ENCODE measurements at regions not wholly inside any gene's neighbourhood (a gene's known extent, or its start where the extent isn't known, plus 50 kb on each side); places are given as distances from the start of the nearest gene placed in this dataset.
"Not testable (repeated sequence)": the region's sequence is repeated elsewhere in the genome, so short reads cannot be mapped to it uniquely, and the experiment has no call there.

- not testable (repeated sequence) for H3K36me3 Mint-ChIP-seq (ENCODE audit: low read depth); DNase-seq; H3K4me3 Mint-ChIP-seq; H3K27ac Mint-ChIP-seq; H3K9me3 Mint-ChIP-seq; H3K27me3 Mint-ChIP-seq (ENCODE audit: insufficient read depth); H3K4me1 Mint-ChIP-seq (ENCODE audit: low read depth)
Measured at GRCh38 chr7:55743454-55743717, 119.2 kb downstream of the SEPTIN14 start.

GRCh38 chr7:55742651-55743453 is 119.7 kb downstream of the SEPTIN14 start:
- H3K9me3 Mint-ChIP-seq; H3K36me3 Mint-ChIP-seq (ENCODE audit: low read depth); H3K4me1 Mint-ChIP-seq (ENCODE audit: low read depth); DNase-seq; H3K4me3 Mint-ChIP-seq; H3K27ac Mint-ChIP-seq; H3K27me3 Mint-ChIP-seq (ENCODE audit: insufficient read depth): not testable (repeated sequence)

- not testable (repeated sequence) for DNase-seq; H3K9me3 Mint-ChIP-seq; H3K27ac Mint-ChIP-seq; H3K27me3 Mint-ChIP-seq (ENCODE audit: insufficient read depth); H3K4me3 Mint-ChIP-seq; H3K4me1 Mint-ChIP-seq (ENCODE audit: low read depth); H3K36me3 Mint-ChIP-seq (ENCODE audit: low read depth)
Measured at GRCh38 chr7:55741721-55742631, 120.6 kb downstream of the SEPTIN14 start.

GRCh38 chr7:55740633-55741250 is 121.8 kb downstream of the SEPTIN14 start:
- not testable (repeated sequence) for H3K36me3 Mint-ChIP-seq (ENCODE audit: low read depth); DNase-seq; H3K4me3 Mint-ChIP-seq; H3K27ac Mint-ChIP-seq; H3K4me1 Mint-ChIP-seq (ENCODE audit: low read depth); H3K9me3 Mint-ChIP-seq; H3K27me3 Mint-ChIP-seq (ENCODE audit: insufficient read depth)

- H3K9me3 Mint-ChIP-seq; H3K27ac Mint-ChIP-seq; H3K27me3 Mint-ChIP-seq (ENCODE audit: insufficient read depth); DNase-seq; H3K36me3 Mint-ChIP-seq (ENCODE audit: low read depth); H3K4me1 Mint-ChIP-seq (ENCODE audit: low read depth); H3K4me3 Mint-ChIP-seq: not testable (repeated sequence)
Measured at GRCh38 chr7:55740053-55740452, 122.5 kb downstream of the SEPTIN14 start.

- H3K36me3 Mint-ChIP-seq (ENCODE audit: low read depth); DNase-seq: not testable (repeated sequence)
Measured at GRCh38 chr7:55736641-55737221, 125.8 kb downstream of the SEPTIN14 start.

GRCh38 chr7:55733241-55734140 is 129.1 kb downstream of the SEPTIN14 start:
- peaks cover 8% of the 10 kb centered on the region for H3K27me3 Mint-ChIP-seq (ENCODE audit: insufficient read depth)
- peak; percentile 1 for DNase-seq

More at GRCh38 chr7:55736641-55737221, 125.8 kb downstream of the SEPTIN14 start:
- not testable (repeated sequence) for H3K27ac Mint-ChIP-seq; H3K4me3 Mint-ChIP-seq; H3K9me3 Mint-ChIP-seq; H3K4me1 Mint-ChIP-seq (ENCODE audit: low read depth); H3K27me3 Mint-ChIP-seq (ENCODE audit: insufficient read depth)

More at GRCh38 chr7:55733241-55734140, 129.1 kb downstream of the SEPTIN14 start:
- H3K4me3 Mint-ChIP-seq, result no peak overlapping the region
- H3K36me3 Mint-ChIP-seq (ENCODE audit: low read depth), result no peaks in the 10 kb centered on the region
- no peak overlapping the region for H3K27ac Mint-ChIP-seq
- H3K4me1 Mint-ChIP-seq (ENCODE audit: low read depth), result no peaks in the 10 kb centered on the region
- no peaks in the 10 kb centered on the region; the same call in 1 of the 2 replicates for H3K9me3 Mint-ChIP-seq
- TF ChIP-seq CTCF (IDR thresholded peaks at IDR 0.05), result no peak
